CD4-positive, alpha-beta T cell treated with Interleukin-2 at 100 ng/mL for 4 hours (primary cell): ENCODE measurements at regions not wholly inside any gene's neighbourhood (a gene's known extent, or its start where the extent isn't known, plus 50 kb on each side); places are given as distances from the start of the nearest gene placed in this dataset.

Source experiments
- DNase-seq: peaks from one replicate; pipeline ENCODE4 v3.0.0-alpha.2; 2020; ENCODE audit warnings: low spot score

- no peak for DNase-seq
Observed at GRCh38 chr1:38571726-38572125, 287.8 kb downstream of the RRAGC start.

- DNase-seq: no peak
Observed at GRCh38 chr1:38570657-38570975, 289.0 kb downstream of the RRAGC start.

- DNase-seq: no peak
Observed at GRCh38 chr1:38569932-38570656, 289.5 kb downstream of the RRAGC start.

GRCh38 chr1:38568061-38568857, 291.3 kb downstream of the RRAGC start:
- no peak for DNase-seq

GRCh38 chr1:38567401-38567800, 292.2 kb downstream of the RRAGC start:
- no peak for DNase-seq

GRCh38 chr1:38565020-38565491, 294.5 kb downstream of the RRAGC start:
- no peak for DNase-seq

- no peak for DNase-seq
Observed at GRCh38 chr1:38563942-38564735, 295.4 kb downstream of the RRAGC start.

GRCh38 chr1:38561725-38562124, 297.8 kb downstream of the RRAGC start:
- no peak for DNase-seq

GRCh38 chr1:38561110-38561509, 298.5 kb downstream of the RRAGC start:
- DNase-seq: no peak

GRCh38 chr1:38560457-38560856, 299.1 kb downstream of the RRAGC start:
- DNase-seq: no peak

- peak; percentile 79 for DNase-seq
Observed at GRCh38 chr1:38559446-38560165, 300.0 kb downstream of the RRAGC start.

GRCh38 chr1:38558500-38559445, 300.8 kb downstream of the RRAGC start:
- no peak for DNase-seq

- no peak for DNase-seq
Observed at GRCh38 chr1:38558055-38558454, 301.5 kb downstream of the RRAGC start.

- no peak for DNase-seq
Observed at GRCh38 chr1:38555594-38555993, 304.0 kb downstream of the RRAGC start.

- DNase-seq: no peak
Observed at GRCh38 chr1:38555130-38555529, 304.4 kb downstream of the RRAGC start.

GRCh38 chr1:38551318-38552307, 308.0 kb downstream of the RRAGC start:
- DNase-seq: no peak

- DNase-seq: no peak
Observed at GRCh38 chr1:38549191-38549590, 310.4 kb downstream of the RRAGC start.

- no peak for DNase-seq
Observed at GRCh38 chr1:38547321-38547720, 312.3 kb downstream of the RRAGC start.

GRCh38 chr1:38546636-38547035, 312.9 kb downstream of the RRAGC start:
- no peak for DNase-seq

- no peak for DNase-seq
Observed at GRCh38 chr1:38541223-38541622, 318.3 kb downstream of the RRAGC start.
